GM12872 (cell line): ENCODE measurements at regions not wholly inside any gene's neighbourhood (a gene's known extent, or its start where the extent isn't known, plus 50 kb on each side); places are given as distances from the start of the nearest gene placed in this dataset.

Experiments used
- TF ChIP-seq, protein P1 (sequence below): IDR thresholded peaks from 3 replicates; pipeline ENCODE4 v1.5.1; 2011; ENCODE audit warnings: low read depth, mild to moderate bottlenecking, low read length, moderate library complexity; ENCODE audit not compliant: insufficient read depth

DNA sequence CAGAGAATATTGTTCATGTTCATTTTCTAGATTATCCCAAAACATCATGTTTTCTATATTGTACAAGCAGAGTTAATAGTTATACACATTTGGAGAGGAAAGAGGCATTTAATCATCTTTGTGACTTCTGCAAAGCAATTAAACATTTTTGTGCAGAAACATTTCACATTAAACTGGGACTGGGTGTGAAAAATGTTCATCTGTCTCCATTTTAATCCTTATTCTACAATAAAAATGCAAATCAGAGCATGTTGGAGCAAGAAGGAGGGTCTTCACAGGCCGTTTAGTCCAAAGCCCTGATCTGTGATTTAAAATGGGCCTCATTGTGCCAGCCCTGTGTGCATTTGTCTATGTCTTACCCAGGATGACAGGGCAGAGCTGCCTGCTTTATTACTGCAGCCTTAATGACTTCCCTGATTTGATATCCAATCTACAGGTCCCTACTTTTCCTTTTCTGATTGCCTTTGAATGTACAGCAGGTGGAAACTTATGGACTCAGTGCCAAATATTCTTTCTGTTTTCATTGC, 183.5 kb downstream of the CAVIN4 start:
- TF ChIP-seq, protein P1, sequence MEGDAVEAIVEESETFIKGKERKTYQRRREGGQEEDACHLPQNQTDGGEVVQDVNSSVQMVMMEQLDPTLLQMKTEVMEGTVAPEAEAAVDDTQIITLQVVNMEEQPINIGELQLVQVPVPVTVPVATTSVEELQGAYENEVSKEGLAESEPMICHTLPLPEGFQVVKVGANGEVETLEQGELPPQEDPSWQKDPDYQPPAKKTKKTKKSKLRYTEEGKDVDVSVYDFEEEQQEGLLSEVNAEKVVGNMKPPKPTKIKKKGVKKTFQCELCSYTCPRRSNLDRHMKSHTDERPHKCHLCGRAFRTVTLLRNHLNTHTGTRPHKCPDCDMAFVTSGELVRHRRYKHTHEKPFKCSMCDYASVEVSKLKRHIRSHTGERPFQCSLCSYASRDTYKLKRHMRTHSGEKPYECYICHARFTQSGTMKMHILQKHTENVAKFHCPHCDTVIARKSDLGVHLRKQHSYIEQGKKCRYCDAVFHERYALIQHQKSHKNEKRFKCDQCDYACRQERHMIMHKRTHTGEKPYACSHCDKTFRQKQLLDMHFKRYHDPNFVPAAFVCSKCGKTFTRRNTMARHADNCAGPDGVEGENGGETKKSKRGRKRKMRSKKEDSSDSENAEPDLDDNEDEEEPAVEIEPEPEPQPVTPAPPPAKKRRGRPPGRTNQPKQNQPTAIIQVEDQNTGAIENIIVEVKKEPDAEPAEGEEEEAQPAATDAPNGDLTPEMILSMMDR: no peak

DNA sequence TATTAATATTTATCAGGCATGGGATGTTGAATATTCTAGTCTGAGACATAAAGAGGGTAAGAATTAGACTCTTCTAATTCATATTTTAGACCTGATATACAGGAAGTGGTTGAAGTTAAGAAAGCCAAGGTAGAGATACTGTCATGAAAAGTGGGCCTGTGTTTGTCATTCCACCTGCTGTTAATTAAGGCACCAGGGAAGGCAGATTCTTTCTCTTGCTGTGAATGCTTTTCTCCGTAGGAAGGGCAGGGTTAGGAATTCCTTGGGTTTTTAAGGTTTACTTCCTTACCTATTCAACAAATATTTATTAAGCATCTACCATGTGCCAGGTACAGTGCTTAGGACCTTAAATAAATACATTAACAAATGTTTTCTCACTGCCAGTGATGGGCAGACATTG, 196.4 kb downstream of the CAVIN4 start:
- TF ChIP-seq, protein P1: no peak

DNA sequence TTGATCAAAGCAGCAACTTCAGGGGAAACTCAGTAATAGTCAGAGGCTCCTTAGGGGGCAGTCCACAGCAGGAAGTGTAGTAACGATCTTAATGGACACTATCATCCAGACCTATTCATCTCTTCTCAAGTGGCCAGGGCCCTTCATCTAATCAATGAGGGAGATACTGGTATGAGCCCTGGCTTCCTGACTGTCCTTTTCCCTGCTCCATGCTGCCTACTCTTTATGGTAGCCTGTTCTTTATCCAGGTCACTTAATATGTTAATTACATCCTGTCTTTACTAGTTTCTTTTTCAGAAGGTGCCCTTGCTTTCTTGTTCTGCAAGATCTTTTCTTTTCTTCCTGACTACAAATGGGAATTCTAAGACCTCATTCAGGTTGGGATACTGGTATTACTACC, 197.1 kb downstream of the CAVIN4 start:
- TF ChIP-seq, protein P1: no peak

DNA sequence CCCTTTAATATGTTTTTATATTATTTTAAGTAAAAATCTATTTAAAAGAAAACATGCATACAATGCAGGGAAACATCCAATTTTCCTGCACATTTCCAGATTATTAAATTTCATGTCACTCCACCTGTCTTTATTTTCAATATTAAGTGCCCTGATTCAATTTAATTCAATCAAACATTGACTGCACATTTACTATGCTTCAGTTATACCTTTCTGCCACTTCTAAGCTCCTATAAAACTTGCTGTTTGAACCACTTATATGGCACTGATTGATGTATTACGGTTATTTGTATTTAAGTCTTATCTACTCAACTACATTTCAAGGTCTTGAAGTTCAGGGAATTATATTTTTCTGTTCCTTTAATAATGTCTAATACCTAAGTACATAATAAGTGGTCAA, 198.0 kb downstream of the CAVIN4 start:
- TF ChIP-seq, protein P1: no peak

DNA sequence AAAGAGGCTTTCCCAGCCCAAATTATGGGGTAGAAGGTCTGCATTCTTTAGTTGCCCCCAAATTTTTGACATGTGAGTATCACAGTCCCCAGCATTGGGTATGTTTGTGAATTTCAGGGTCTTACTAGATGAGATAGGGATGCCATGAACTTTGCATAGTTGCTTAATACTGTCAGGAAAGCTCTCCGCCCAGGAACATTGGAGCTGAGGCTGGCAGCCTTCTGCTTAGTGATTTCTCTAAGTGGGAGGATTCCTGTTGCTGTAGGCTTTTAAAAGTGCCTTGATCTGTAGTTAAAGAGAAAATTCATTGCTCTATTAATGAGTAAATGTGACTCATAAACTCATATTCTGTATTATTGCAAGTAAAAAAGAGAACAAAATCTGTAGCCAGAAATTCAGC, 206.9 kb downstream of the CAVIN4 start:
- TF ChIP-seq, protein P1: no peak

DNA sequence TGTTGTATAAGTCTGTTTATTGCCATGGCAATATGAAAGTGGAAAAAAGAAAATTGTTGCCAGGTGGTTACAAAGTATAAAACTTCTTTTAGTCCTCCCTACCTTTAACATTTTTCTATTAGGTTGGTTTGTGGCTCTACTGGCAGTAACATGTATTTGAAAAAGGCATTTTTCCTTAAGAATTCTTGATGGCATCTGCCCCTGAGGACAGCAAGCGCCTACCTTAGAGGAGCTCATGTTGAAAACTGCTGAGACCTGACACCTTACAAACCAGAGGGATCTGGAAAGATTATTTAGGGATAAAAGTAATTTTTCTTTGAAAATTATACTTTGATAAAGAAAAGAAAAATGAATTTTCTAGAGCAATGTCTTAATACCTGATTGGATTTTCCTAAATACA, 208.1 kb downstream of the CAVIN4 start:
- TF ChIP-seq, protein P1: no peak

DNA sequence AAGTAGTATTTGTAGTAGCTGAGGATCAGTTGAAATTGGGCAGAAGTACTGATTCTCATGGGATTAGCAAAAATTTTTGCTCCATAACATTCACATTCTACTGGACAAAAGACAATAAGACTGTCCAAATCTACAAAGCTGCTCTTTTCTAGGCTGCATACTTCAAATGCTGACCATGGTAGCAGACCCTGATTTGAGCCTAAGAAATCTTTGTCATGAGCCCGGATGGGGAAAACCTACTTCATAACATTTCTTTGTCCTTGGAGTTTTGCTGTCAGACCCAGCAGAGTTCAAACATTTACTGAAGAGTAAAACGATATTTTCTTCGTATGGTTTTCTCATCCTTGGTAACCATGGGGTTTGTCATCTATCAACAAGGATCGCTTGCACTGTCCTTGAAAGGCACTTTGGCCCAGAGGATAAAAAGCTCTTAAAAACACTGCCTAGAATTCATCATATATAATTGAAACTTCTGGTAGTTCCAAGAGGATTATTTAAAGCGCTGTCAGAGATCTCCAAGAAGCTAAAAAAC, 216.9 kb downstream of the CAVIN4 start:
- TF ChIP-seq, protein P1: no peak

DNA sequence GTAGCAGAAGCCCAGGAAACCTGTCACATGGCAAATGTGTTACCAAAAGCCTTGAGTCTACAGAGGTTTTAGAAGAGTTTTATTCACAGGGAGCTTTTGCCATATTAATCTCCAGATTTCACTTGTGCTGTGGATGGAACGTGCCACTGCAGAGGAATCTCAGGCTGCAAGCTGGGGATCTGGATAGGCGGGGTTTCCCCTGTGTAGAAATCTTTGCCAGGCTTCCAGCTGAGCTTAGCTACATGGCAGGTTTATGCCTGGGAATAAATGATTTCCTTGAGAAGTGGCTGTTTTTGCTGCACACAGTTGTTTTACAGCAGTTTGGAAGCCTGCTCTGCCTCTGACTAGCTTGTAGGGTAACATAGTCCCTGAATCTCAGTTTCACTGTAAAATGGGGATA, 224.6 kb upstream of the PLPPR1 start:
- TF ChIP-seq, protein P1: no peak
